ENCODE measurements at regions not wholly inside any gene's neighbourhood (a gene's known extent, or its start where the extent isn't known, plus 50 kb on each side); places are given as distances from the start of the nearest gene placed in this dataset.

DNA sequence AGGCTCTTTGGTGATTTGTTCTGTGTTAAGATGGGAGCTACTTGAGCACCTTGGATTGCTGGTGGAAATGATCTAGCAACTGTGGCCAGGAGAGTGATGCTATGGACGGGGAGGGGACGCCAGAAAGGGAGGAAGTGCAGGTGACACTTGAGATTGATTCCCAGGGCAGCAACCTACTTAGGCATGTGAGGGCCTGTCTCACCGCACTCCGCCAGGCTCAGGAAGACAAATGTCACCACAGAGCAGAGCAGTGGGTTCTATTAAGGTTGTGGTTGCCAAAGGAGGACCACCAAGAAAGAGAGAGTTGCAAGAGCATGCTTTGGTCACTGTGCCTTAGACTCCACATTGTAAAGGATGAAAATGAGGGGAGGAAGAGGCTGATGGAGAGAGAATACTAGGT is 404.3 kb downstream of the IRX1 start:
- TF ChIP-seq, protein P1, sequence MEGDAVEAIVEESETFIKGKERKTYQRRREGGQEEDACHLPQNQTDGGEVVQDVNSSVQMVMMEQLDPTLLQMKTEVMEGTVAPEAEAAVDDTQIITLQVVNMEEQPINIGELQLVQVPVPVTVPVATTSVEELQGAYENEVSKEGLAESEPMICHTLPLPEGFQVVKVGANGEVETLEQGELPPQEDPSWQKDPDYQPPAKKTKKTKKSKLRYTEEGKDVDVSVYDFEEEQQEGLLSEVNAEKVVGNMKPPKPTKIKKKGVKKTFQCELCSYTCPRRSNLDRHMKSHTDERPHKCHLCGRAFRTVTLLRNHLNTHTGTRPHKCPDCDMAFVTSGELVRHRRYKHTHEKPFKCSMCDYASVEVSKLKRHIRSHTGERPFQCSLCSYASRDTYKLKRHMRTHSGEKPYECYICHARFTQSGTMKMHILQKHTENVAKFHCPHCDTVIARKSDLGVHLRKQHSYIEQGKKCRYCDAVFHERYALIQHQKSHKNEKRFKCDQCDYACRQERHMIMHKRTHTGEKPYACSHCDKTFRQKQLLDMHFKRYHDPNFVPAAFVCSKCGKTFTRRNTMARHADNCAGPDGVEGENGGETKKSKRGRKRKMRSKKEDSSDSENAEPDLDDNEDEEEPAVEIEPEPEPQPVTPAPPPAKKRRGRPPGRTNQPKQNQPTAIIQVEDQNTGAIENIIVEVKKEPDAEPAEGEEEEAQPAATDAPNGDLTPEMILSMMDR (conservative IDR thresholded peaks at IDR 0.05; ENCODE audit: control insufficient read depth, insufficient read depth, low read depth, low read length): no peak
- no peak for DNase-seq (ENCODE audit: low read depth)
- no peak overlapping the region for H3K4me3 ChIP-seq (ENCODE audit: control insufficient read depth, low read depth, low read length)

DNA sequence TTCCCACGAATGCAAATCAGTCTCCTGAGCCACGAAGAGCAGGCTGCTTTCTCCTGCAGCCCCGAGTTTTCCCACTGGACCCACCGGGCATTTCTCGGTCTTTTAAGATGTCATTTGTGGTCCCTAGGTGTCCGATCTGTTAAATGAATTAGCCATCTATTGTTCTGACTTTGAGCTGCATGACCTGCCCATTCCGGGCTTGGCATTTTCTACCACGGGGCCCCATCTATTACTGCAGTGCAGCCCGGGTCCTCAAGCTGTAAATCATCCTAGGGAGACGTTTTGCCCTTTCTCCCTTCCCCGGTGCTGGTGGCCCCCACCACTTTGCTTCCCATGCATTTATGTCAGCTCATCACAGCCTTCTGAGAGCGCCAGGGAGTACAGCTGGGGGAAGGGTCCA is 405.4 kb downstream of the IRX1 start:
- no peak overlapping the region for H3K4me3 ChIP-seq (ENCODE audit: control insufficient read depth, low read depth, low read length)
- TF ChIP-seq, protein P1 (conservative IDR thresholded peaks at IDR 0.05; ENCODE audit: control insufficient read depth, insufficient read depth, low read depth, low read length): no peak
- no peak for DNase-seq (ENCODE audit: low read depth)

DNA sequence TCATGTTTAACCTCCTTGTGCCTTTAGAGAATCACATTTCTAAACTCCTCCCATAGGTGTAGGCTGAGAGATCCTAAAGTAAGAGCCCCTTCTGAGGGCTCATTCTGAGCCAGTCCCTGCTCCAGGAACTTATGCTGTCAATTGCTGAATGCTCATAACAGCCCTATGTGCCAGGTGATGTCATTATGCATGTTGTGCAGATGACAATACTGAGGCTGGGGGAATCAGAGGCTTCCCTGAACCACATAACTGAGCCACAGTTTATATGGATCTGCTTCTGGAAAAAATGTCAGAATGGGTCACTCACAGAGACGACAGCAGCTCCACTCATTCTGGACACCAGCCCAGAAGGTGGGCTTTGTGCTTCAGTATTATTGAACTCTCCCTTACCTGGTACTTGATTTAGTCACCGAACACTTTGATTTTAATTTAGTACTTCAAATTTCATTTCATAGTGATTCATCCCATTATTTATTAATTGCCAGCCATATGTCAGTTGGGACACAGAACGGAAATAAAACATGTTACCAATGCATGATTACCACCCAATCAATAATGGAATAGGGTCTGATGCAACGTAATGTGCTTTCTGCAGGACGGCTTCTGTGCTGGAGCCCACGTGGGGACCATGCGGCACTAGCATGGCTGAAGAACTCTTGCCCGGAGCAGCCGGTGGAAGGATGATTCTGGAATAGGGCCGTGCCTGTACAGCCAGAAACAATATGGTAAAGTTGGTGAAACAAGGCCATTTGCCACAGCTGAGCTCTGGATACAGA is 406.3 kb downstream of the IRX1 start:
- no peak for DNase-seq (ENCODE audit: low read depth)
- TF ChIP-seq, protein P1 (conservative IDR thresholded peaks at IDR 0.05; ENCODE audit: control insufficient read depth, insufficient read depth, low read depth, low read length): no peak
- no peak overlapping the region for H3K4me3 ChIP-seq (ENCODE audit: control insufficient read depth, low read depth, low read length)

DNA sequence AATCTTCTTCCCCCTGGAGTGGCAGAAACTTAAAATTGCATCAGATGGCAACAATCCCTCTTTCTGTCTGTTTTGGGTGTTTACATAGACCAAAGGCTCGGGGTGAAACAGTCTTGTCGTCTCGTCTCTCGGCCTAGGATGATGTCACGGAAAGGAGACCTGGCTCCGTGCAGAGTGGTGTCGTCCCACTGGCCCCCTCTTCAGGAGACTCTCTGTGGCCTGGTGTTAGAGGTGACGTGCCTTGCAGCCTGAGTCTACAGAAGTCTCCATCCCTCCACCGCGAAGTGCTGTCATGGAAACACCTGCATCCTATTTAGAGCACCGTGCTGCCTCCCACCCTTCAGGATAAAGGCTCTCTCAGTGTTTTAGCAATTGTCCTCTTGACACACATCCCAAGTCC is 409.7 kb downstream of the IRX1 start:
- H3K4me3 ChIP-seq (ENCODE audit: control insufficient read depth, low read depth, low read length): no peak overlapping the region
- DNase-seq (ENCODE audit: low read depth): no peak
- TF ChIP-seq, protein P1 (conservative IDR thresholded peaks at IDR 0.05; ENCODE audit: control insufficient read depth, insufficient read depth, low read depth, low read length): no peak

DNA sequence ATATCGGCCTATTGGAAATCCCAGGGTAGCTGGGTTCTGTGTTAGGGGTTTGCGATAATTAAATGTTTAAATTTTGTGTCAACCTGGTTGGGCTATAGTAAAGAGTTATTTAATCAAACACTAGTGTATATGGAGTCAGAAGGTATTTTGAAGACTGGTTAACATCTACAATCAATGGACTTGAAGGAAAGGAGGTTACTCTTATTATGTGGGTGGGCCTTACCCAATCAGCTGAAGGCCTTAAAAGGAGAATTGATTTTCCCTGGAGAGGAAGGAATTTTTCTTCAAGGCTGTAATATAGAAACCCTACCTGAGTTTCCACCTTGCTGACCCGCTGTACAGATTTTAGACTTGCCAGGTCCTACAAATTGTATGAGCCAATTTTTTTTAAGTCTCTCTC is 411.4 kb downstream of the IRX1 start:
- TF ChIP-seq, protein P1 (conservative IDR thresholded peaks at IDR 0.05; ENCODE audit: control insufficient read depth, insufficient read depth, low read depth, low read length): no peak
- no peak for DNase-seq (ENCODE audit: low read depth)
- H3K4me3 ChIP-seq (ENCODE audit: control insufficient read depth, low read depth, low read length): no peak overlapping the region

DNA sequence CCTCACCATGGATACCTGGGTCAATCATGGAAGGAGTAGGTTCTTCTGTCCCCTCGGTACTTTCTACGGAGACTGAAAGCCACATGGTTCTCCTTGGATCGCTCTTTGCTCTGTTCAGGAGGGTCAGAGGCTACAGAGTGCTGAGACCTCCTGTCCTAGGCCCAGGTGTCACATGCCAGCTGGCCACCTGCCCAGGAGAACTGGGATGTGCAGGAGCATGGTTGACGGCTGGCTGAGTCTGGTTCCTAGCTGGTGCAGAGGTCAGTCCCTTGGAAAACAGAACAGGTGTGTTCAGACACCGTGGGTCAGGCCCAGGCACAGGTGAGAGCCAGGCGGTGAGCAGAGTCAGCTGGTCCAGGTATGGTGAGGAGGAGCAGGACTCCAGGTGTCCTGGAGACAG is 416.3 kb downstream of the IRX1 start:
- no peak for DNase-seq (ENCODE audit: low read depth)
- TF ChIP-seq, protein P1 (conservative IDR thresholded peaks at IDR 0.05; ENCODE audit: control insufficient read depth, insufficient read depth, low read depth, low read length): no peak
- H3K4me3 ChIP-seq (ENCODE audit: control insufficient read depth, low read depth, low read length): no peak overlapping the region
